Testis (tissue), 2 donors: ENCODE measurements at regions not wholly inside any gene's neighbourhood (a gene's known extent, or its start where the extent isn't known, plus 50 kb on each side); places are given as distances from the start of the nearest gene placed in this dataset.

Experiments used
- DNase-seq: peaks from one replicate; pipeline ENCODE4 v3.0.0-alpha.2; 2019
- H3K27ac ChIP-seq, 2 donors: fragments of 200-600 bp; sonication (generic); one replicate each; pipeline ENCODE4 v1.5.1; 2019
- H3K27me3 ChIP-seq: fragments of 200-600 bp; sonication (generic); one replicate; pipeline ENCODE4 v1.5.1; 2019
- H3K36me3 ChIP-seq: fragments of 200-600 bp; sonication (generic); one replicate; pipeline ENCODE4 v1.5.1; 2017; ENCODE audit warnings: low read depth; ENCODE audit errors: missing control alignments
- H3K4me1 ChIP-seq: fragments of 200-600 bp; sonication (generic); one replicate; pipeline ENCODE4 v1.5.1; 2019
- H3K4me3 ChIP-seq, 2 donors: fragments of 200-600 bp; sonication (generic); one replicate each; pipeline ENCODE4 v1.5.1; 2017 to 2019
- H3K9me3 ChIP-seq: fragments of 200-600 bp; sonication (generic); one replicate; pipeline ENCODE4 v1.5.1; 2017
- CTCF ChIP-seq, 3 experiments: fragments of 450-650 bp in 2 of 3; fragments of 200-600 bp in 1 of 3; sonication (generic) in 1 of 3; IDR thresholded peaks; one replicate each; pipeline ENCODE4 v1.5.1; 2016 to 2019; ENCODE audit warnings: antibody characterized with exemption in 3 of 3, mild to moderate bottlenecking in 2 of 3, moderate library complexity in 1 of 3
- POLR2A ChIP-seq: fragments of 450-650 bp; IDR thresholded peaks from one replicate; pipeline ENCODE4 v1.6.1; 2017; ENCODE audit warnings: antibody characterized with exemption, mild to moderate bottlenecking, moderate library complexity
- WGBS, 2 donors: methylation state at CpG; one replicate each; pipeline ENCODE4 v1.1.5; 2018; 5-methylcytosine and 5-hydroxymethylcytosine counted together
- intact Hi-C: fragments of 100-400 bp; cut with DNase I; formaldehyde crosslinking; loops from one replicate; pipeline ENCODE4 v1.15.1; 2023; ENCODE audit warnings: low total_unique reads

DNA sequence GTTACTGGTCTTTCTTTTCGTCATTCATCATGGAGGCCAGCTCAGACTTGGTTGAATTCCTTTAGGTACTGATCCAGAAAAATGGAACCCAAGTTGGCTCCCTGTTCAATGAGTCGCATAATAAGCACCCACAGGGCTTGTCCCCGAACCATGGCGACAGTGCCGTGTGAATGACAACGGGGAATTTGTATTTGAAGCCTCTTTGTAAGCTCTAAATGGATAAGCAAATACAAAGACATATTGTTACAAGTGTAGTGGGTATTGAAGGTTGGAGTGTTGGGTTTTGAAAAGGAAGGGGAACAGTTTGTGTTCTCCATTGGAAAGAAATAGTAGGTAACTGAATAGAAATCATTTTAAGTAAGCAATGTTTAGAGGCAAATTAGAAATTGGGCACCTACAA is 288.9 kb downstream of the SLC4A3 start:
- TF ChIP-seq CTCF (IDR thresholded peaks at IDR 0.05) (no peak), POLR2A (no peak)
- Histone ChIP-seq H3K27me3 (no peaks in the 10 kb centered on the region), H3K27ac (no peak overlapping the region), H3K9me3 (no peaks in the 10 kb centered on the region), H3K4me1 (no peaks in the 10 kb centered on the region), H3K36me3 (no peaks in the 10 kb centered on the region), H3K4me3 (no peak overlapping the region)
- no peak for DNase-seq
- 84 to 88% methylated on average over 6 of the region's 6 CpGs for WGBS, 2 donors
- intact Hi-C loops, result no loop called here

DNA sequence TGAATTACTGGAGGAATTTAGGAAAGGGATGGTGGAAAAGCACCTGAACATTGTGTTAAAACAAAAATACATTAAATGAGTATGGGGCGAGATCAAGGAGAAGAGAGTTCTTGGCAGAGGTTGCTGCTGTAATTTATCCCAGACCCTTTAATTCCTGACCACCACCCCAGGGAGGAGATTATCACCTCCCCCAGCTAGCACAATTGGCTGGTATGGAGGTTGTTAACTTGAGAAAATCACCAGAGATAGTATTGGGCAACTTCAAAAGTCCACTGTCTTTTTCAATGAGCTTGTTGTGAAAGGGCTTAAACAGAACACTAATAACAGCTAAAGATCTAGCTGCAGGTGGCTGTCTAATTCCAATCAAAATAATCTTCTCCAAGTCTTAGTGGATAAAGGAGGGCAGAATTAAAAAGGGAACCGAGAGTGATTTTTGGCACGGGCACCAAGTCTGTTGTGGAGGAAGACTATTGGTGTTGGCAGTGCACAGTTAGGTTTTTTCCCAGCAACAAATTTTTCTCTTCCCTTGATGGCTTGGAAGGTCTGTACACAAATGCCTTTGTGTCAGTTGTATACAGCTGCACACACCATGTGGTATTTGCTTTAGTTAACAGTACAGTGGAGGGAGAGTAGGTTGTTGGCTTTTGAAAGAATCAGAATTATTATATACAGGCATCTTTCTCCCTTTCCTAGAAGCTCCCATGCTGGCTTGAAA is 289.5 kb downstream of the SLC4A3 start:
- Histone ChIP-seq H3K4me1 (no peaks in the 10 kb centered on the region), H3K27me3 (no peaks in the 10 kb centered on the region), H3K9me3 (no peaks in the 10 kb centered on the region), H3K36me3 (no peaks in the 10 kb centered on the region), H3K4me3 (no peak overlapping the region), H3K27ac (no peak overlapping the region)
- DNase-seq, result no peak
- intact Hi-C loops, result no loop called here
- WGBS, 2 donors, result 70 to 76% methylated on average over 3 of the region's 3 CpGs
- TF ChIP-seq POLR2A (no peak), CTCF (IDR thresholded peaks at IDR 0.05) (no peak)

GRCh38 chr2:219918254-219918653 is 290.8 kb downstream of the SLC4A3 start:
- no peak for TF ChIP-seq POLR2A
- TF ChIP-seq CTCF (IDR thresholded peaks at IDR 0.05), result no peak
- Histone ChIP-seq H3K27me3 (no peaks in the 10 kb centered on the region), H3K27ac (no peak overlapping the region), H3K4me3 (no peak overlapping the region), H3K36me3 (no peaks in the 10 kb centered on the region), H3K4me1 (no peaks in the 10 kb centered on the region), H3K9me3 (no peaks in the 10 kb centered on the region)
- WGBS, 2 donors, result 36 to 54% methylated on average over 3 of the region's 3 CpGs
- intact Hi-C loops, result no loop called here
- DNase-seq, result no peak

DNA sequence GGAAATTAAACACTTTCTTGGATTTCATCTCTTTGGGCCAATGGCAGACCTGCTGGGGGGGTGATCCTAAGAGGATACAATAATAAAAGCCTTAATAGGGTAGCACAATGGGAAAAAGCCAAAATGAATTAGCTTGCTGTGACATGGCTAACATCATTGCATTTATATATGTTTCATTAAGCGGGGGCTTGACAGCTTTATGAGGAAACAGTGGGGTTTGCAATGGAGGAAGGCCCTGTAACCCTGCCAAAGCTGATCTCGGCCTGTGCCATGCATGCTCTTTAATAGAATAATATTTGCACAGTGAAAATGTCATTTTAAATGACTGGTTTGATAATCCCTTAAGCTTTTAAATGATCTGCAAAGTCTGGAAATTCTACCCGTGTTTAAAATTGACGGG is 291.5 kb downstream of the SLC4A3 start:
- H3K27me3 ChIP-seq, result no peaks in the 10 kb centered on the region
- no peaks in the 10 kb centered on the region for H3K4me1 ChIP-seq
- no peak for DNase-seq
- no peak for TF ChIP-seq CTCF (IDR thresholded peaks at IDR 0.05)
- TF ChIP-seq POLR2A, result no peak
- H3K9me3 ChIP-seq, result no peaks in the 10 kb centered on the region
- H3K36me3 ChIP-seq, result no peaks in the 10 kb centered on the region
- no peak overlapping the region for H3K27ac ChIP-seq
- intact Hi-C loops, result no loop called here
- 85 to 95% methylated on average over 4 of the region's 4 CpGs for WGBS, 2 donors
- no peak overlapping the region for H3K4me3 ChIP-seq

- Histone ChIP-seq H3K4me1 (no peaks in the 10 kb centered on the region), H3K4me3 (no peak overlapping the region), H3K36me3 (no peaks in the 10 kb centered on the region), H3K9me3 (no peaks in the 10 kb centered on the region), H3K27ac (no peak overlapping the region), H3K27me3 (no peaks in the 10 kb centered on the region)
- TF ChIP-seq POLR2A (no peak), CTCF (IDR thresholded peaks at IDR 0.05) (no peak)
- WGBS, 2 donors, result 83 to 86% methylated on average over 4 of the region's 4 CpGs
- no peak for DNase-seq
- intact Hi-C loops, result no loop called here
Measured at GRCh38 chr2:219919506-219919905, 292.1 kb downstream of the SLC4A3 start.
